H1 (cell line): ENCODE measurements at regions not wholly inside any gene's neighbourhood (a gene's known extent, or its start where the extent isn't known, plus 50 kb on each side); places are given as distances from the start of the nearest gene placed in this dataset.

Source experiments
- CTCF ChIA-PET: fragments of 300-600 bp; sonication (Branson Sonifier 250); formaldehyde crosslinking; loops from one replicate; lab custom pipeline; 2021; ENCODE audit not compliant: partially characterized antibody; lab: Charles Lee
- POLR2A ChIA-PET: fragments of 300-600 bp; sonication (Branson Sonifier 250); formaldehyde crosslinking; loops from one replicate; lab custom pipeline; 2021; ENCODE audit warnings: inconsistent platforms; ENCODE audit not compliant: partially characterized antibody; lab: Charles Lee
- DNase-seq, 2 experiments: peaks; one replicate each; pipeline versions ENCODE4 v3.0.0 to v3.0.0-alpha.2; 2010 to 2022; ENCODE audit warnings: low spot score in 2 of 2, low read depth in 1 of 2, mixed read lengths in 1 of 2
- FAIRE-seq: peaks from 2 replicates; lab custom pipeline; 2011; peaks lifted over from hg19 to GRCh38; lab: Jason Lieb, UNC
- H2AFZ ChIP-seq: 2 replicates; pipeline ENCODE4 v1.8.1; 2012; ENCODE audit warnings: low read length, inconsistent platforms
- H2AK5ac ChIP-seq: 2 replicates; pipeline ENCODE4 v1.6.1; 2013; ENCODE audit warnings: low read depth, low read length
- H2BK120ac ChIP-seq: replicated peaks from 2 replicates; pipeline ENCODE3; 2013; ENCODE audit warnings: low read depth, low read length, inconsistent platforms
- H2BK12ac ChIP-seq: 2 replicates; pipeline ENCODE4 v1.6.1; 2013; ENCODE audit warnings: low read depth, low read length
- H2BK15ac ChIP-seq: 2 replicates; pipeline ENCODE4 v1.6.1; 2013; ENCODE audit warnings: low read length
- H2BK20ac ChIP-seq: 2 replicates; pipeline ENCODE4 v1.6.1; 2013; ENCODE audit warnings: low read length
- H2BK5ac ChIP-seq: 2 replicates; pipeline ENCODE4 v1.6.1; 2013; ENCODE audit warnings: low read depth, low read length
- H3K14ac ChIP-seq: 2 replicates; pipeline ENCODE4 v1.6.1; 2013; ENCODE audit warnings: inconsistent platforms; ENCODE audit not compliant: insufficient read length
- H3K18ac ChIP-seq: 2 replicates; pipeline ENCODE4 v1.6.1; 2013; ENCODE audit warnings: low read length; ENCODE audit errors: extremely low read depth
- H3K23ac ChIP-seq: 2 replicates; pipeline ENCODE4 v1.6.1; 2013; ENCODE audit warnings: inconsistent platforms; ENCODE audit not compliant: insufficient read length
- H3K23me2 ChIP-seq: 2 replicates; pipeline ENCODE4 v1.6.1; 2013; ENCODE audit warnings: low read depth, low read length
- H3K27ac ChIP-seq: 2 replicates; pipeline ENCODE4 v1.6.1; 2011; ENCODE audit warnings: low read depth, low read length, inconsistent platforms
- H3K27me3 ChIP-seq, 4 experiments: replicated peaks in 1 of 4; 1 replicate in 1 of 4; 2 replicates in 3 of 4; pipeline versions ENCODE4 v1.6.1 to v1.8.1; 2011 to 2013; ENCODE audit warnings: low read length in 3 of 4, mild to moderate bottlenecking in 3 of 4, inconsistent platforms in 2 of 4, mixed read lengths in 2 of 4, moderate library complexity in 1 of 4; ENCODE audit not compliant: control insufficient read depth in 3 of 4, insufficient read depth in 3 of 4; ENCODE audit errors: extremely low read depth in 1 of 4
- H3K36me3 ChIP-seq, 4 experiments: 2 replicates each; pipeline versions ENCODE4 v1.6.1 to v1.8.1; 2011 to 2013; ENCODE audit warnings: mild to moderate bottlenecking in 4 of 4, low read length in 3 of 4, moderate library complexity in 2 of 4, control low read depth in 1 of 4, inconsistent platforms in 1 of 4; ENCODE audit not compliant: insufficient read depth in 4 of 4, control insufficient read depth in 2 of 4
- H3K4ac ChIP-seq: replicated peaks from 2 replicates; pipeline ENCODE3; 2013; ENCODE audit warnings: low read length, low read depth, mixed read lengths, inconsistent platforms; ENCODE audit not compliant: insufficient read length
- H3K4me1 ChIP-seq, 4 experiments: replicated peaks in 1 of 4; 1 replicate in 1 of 4; 2 replicates in 3 of 4; pipeline versions ENCODE4 v1.6.1 to v1.8.1; 2011 to 2013; ENCODE audit warnings: low read length in 3 of 4, inconsistent platforms in 2 of 4, mixed read lengths in 1 of 4; ENCODE audit not compliant: insufficient read depth in 4 of 4, control insufficient read depth in 3 of 4
- H3K4me2 ChIP-seq, 2 experiments: 2 replicates each; pipeline versions ENCODE4 v1.6.1 to v1.8.1; 2011 to 2013; ENCODE audit warnings: low read depth in 2 of 2, low read length in 2 of 2, control low read depth in 1 of 2, inconsistent platforms in 1 of 2, mild to moderate bottlenecking in 1 of 2; ENCODE audit not compliant: insufficient read depth in 1 of 2
- H3K4me3 ChIP-seq, 4 experiments: fragments of 200-600, 300-600 bp in 1 of 4; sonication (generic), shearing (Covaris generic), sonication (Bioruptor Twin) in 1 of 4; 2 replicates each; pipeline versions ENCODE4 v1.5.1 to v1.8.1; 2011 to 2016; ENCODE audit warnings: low read length in 4 of 4, low read depth in 3 of 4, control low read depth in 2 of 4, inconsistent platforms in 2 of 4, mild to moderate bottlenecking in 2 of 4, mixed read lengths in 1 of 4, moderate library complexity in 1 of 4; ENCODE audit not compliant: insufficient read depth in 2 of 4; ENCODE audit errors: extremely low read depth in 1 of 4
- H3K56ac ChIP-seq: replicated peaks from 2 replicates; pipeline ENCODE3; 2013; ENCODE audit warnings: low read depth, mild to moderate bottlenecking, mixed read lengths, low read length, inconsistent platforms; ENCODE audit not compliant: insufficient read length
- H3K79me1 ChIP-seq: 2 replicates; pipeline ENCODE4 v1.6.1; 2013; ENCODE audit warnings: low read depth, low read length, control low read depth
- H3K79me2 ChIP-seq, 2 experiments: 2 replicates each; pipeline versions ENCODE4 v1.6.1 to v1.8.1; 2012 to 2013; ENCODE audit warnings: low read length in 2 of 2, mild to moderate bottlenecking in 2 of 2, inconsistent platforms in 1 of 2; ENCODE audit not compliant: insufficient read depth in 2 of 2, control insufficient read depth in 1 of 2
- H3K9ac ChIP-seq, 4 experiments: replicated peaks in 1 of 4; 1 replicate in 1 of 4; 2 replicates in 3 of 4; pipeline versions ENCODE4 v1.6.1 to v1.8.1; 2011 to 2013; ENCODE audit warnings: low read depth in 3 of 4, low read length in 3 of 4, control low read depth in 2 of 4, mild to moderate bottlenecking in 2 of 4, moderate library complexity in 2 of 4, inconsistent platforms in 1 of 4; ENCODE audit errors: extremely low read depth in 1 of 4
- H3K9me3 ChIP-seq, 2 experiments: 2 replicates each; pipeline versions ENCODE4 v1.6.1 to v1.8.1; 2012 to 2013; ENCODE audit warnings: mild to moderate bottlenecking in 2 of 2, moderate library complexity in 2 of 2, control low read depth in 1 of 2, inconsistent platforms in 1 of 2, low read depth in 1 of 2, low read length in 1 of 2, mixed read lengths in 1 of 2; ENCODE audit not compliant: insufficient read depth in 2 of 2
- H4K20me1 ChIP-seq, 2 experiments: replicated peaks in 1 of 2; 2 replicates each; pipeline versions ENCODE3 to v1.8.1; 2011 to 2013; ENCODE audit warnings: inconsistent platforms in 2 of 2, low read length in 2 of 2, mild to moderate bottlenecking in 1 of 2; ENCODE audit not compliant: insufficient read depth in 2 of 2, control insufficient read depth in 1 of 2
- H4K5ac ChIP-seq: 2 replicates; pipeline ENCODE4 v1.6.1; 2013; ENCODE audit warnings: low read length, low read depth, mixed read lengths, inconsistent platforms; ENCODE audit not compliant: insufficient read length
- H4K8ac ChIP-seq: 2 replicates; pipeline ENCODE4 v1.8.0; 2013; ENCODE audit warnings: mild to moderate bottlenecking, moderate library complexity, low read length, inconsistent platforms; ENCODE audit not compliant: insufficient read depth; ENCODE audit errors: extremely low read depth
- H4K91ac ChIP-seq: replicated peaks from 2 replicates; pipeline ENCODE3; 2013; ENCODE audit warnings: low read length, mixed read lengths, inconsistent platforms; ENCODE audit not compliant: insufficient read length
- CBX8 ChIP-seq: fragments of 300-800, 300-1000 bp; sonication (generic); IDR thresholded peaks from 2 replicates; pipeline ENCODE4 v1.7.1; 2016; ENCODE audit warnings: low read depth, low read length, borderline replicate concordance
- FOSL1 ChIP-seq: IDR thresholded peaks from 2 replicates; pipeline ENCODE4 v1.6.1; 2011; ENCODE audit warnings: mild to moderate bottlenecking, low read depth, low read length, moderate library complexity; ENCODE audit not compliant: insufficient read depth
- GTF2F1 ChIP-seq: IDR thresholded peaks from 2 replicates; pipeline ENCODE4 v1.6.1; 2012; ENCODE audit warnings: low read depth, low read length, improper control_type of control experiment, borderline replicate concordance
- JUN ChIP-seq: IDR thresholded peaks from 2 replicates; pipeline ENCODE4 v1.6.1; 2011; ENCODE audit warnings: low read depth, mild to moderate bottlenecking, improper control_type of control experiment, low read length
- KDM4A ChIP-seq: IDR thresholded peaks from one replicate; pipeline ENCODE4 v1.7.1; 2012; ENCODE audit warnings: low read depth, mild to moderate bottlenecking, moderate library complexity, low read length, inconsistent platforms; ENCODE audit not compliant: severe bottlenecking
- NANOG ChIP-seq: IDR thresholded peaks from 2 replicates; pipeline ENCODE4 v1.6.1; 2011; ENCODE audit warnings: low read length, low read depth, mild to moderate bottlenecking, inconsistent platforms; ENCODE audit not compliant: insufficient read depth, poor library complexity, severe bottlenecking
- POLR2A ChIP-seq, 2 experiments: IDR thresholded peaks; 1 replicate in 1 of 2; 2 replicates in 1 of 2; pipeline ENCODE4 v1.6.1; 2011; ENCODE audit warnings: low read depth in 2 of 2, low read length in 2 of 2, mild to moderate bottlenecking in 2 of 2; ENCODE audit errors: control extremely low read depth in 1 of 2
- RNF2 ChIP-seq: fragments of 200-900, 300-1000 bp; sonication (generic); IDR thresholded peaks from 2 replicates; pipeline ENCODE4 v1.7.1; 2016; ENCODE audit warnings: borderline replicate concordance, low read depth, mild to moderate bottlenecking, antibody characterized with exemption, low read length; ENCODE audit not compliant: poor library complexity, severe bottlenecking; ENCODE audit errors: missing control alignments
- SAP30 ChIP-seq: fragments of 300-600 bp; sonication (generic); IDR thresholded peaks from 2 replicates; pipeline ENCODE4 v1.7.1; 2012; ENCODE audit warnings: low read length, moderate library complexity, mild to moderate bottlenecking, inconsistent platforms; ENCODE audit not compliant: insufficient read depth, insufficient replicate concordance
- SIRT6 ChIP-seq: IDR thresholded peaks from one replicate; pipeline ENCODE4 v1.7.1; 2012; ENCODE audit warnings: low read length, inconsistent platforms
- TAF7 ChIP-seq: optimal IDR thresholded peaks from 2 replicates; pipeline ENCODE3; 2011; ENCODE audit warnings: low read depth, mild to moderate bottlenecking, inconsistent platforms, low read length, moderate library complexity, borderline replicate concordance
- TCF12 ChIP-seq: IDR thresholded peaks from 2 replicates; pipeline ENCODE4 v1.6.1; 2011; ENCODE audit warnings: low read depth, mild to moderate bottlenecking, low read length
- WGBS, 2 experiments: shearing (Covaris generic) in 1 of 2; methylation state at CpG; one replicate each; pipeline versions ENCODE4 v1.1.6 to v1.1.7; 2013 to 2015; ENCODE audit warnings: low lambda C conversion rate in 2 of 2, mixed read lengths in 2 of 2, inconsistent platforms in 1 of 2, low coverage in 1 of 2, missing lambda C conversion rate in 1 of 2; ENCODE audit not compliant: insufficient replicate concordance in 2 of 2, insufficient coverage in 1 of 2, insufficient read length in 1 of 2; ENCODE audit errors: extremely low coverage in 1 of 2, missing lambda C conversion rate in 1 of 2; 5-methylcytosine and 5-hydroxymethylcytosine counted together

- FAIRE-seq (no peak), DNase-seq (no peak)
- Histone ChIP-seq H3K27me3 (no peaks in the 10 kb centered on the region), H3K14ac (no peak overlapping the region), H3K79me1 (no peaks in the 10 kb centered on the region), H3K4me3 (no peak overlapping the region), H3K56ac (no peak overlapping the region), H2AK5ac (no peak overlapping the region), H3K9me3 (no peaks in the 10 kb centered on the region), H3K36me3 (no peaks in the 10 kb centered on the region), H4K91ac (no peak overlapping the region), H3K4me2 (no peak overlapping the region), H3K18ac (no peak overlapping the region), H2BK20ac (no peak overlapping the region), H3K27ac (no peak overlapping the region), H3K23me2 (no peaks in the 10 kb centered on the region), H4K20me1 (no peaks in the 10 kb centered on the region), H2BK5ac (no peak overlapping the region), H3K79me2 (no peaks in the 10 kb centered on the region), H2BK12ac (no peak overlapping the region), H4K5ac (no peak overlapping the region), H2AFZ (no peak overlapping the region), H3K4me1 (peaks cover 0 to 10% (median under 1%) of the 10 kb centered on the region in 4 experiments; a peak in 1 of 7 replicates), H3K4ac (no peak overlapping the region), H3K9ac (no peak overlapping the region), H4K8ac (no peak overlapping the region), H2BK15ac (no peak overlapping the region), H2BK120ac (no peak overlapping the region), H3K23ac (no peak overlapping the region)
- CTCF ChIA-PET = interaction anchor here (0.6 to 1.4 kb wide), 5 partner anchors 17 to 412 kb away, joined by 3 to 4 read pairs (median 3); no protein-coding TSS in a partner anchor
- POLR2A ChIA-PET = interaction anchor here (0.6 to 0.7 kb wide), 2 partner anchors 68 to 124 kb away, joined by 3 to 4 read pairs; no protein-coding TSS in a partner anchor
- 96% methylated on average over 2 of the region's 2 CpGs; no CpG with 5 or more reads in 1 of the 2 experiments for WGBS, 2 experiments
- no peak for TF ChIP-seq POLR2A (IDR thresholded peaks at IDR 0.05; ENCODE audit: control extremely low read depth in 1 of 2, low read depth in 2 of 2, low read length in 2 of 2)
- TF ChIP-seq KDM4A = no peak
- no peak for TF ChIP-seq CBX8
- no peak for TF ChIP-seq JUN
- TF ChIP-seq SAP30 = no peak
- no peak for TF ChIP-seq TAF7
- TF ChIP-seq FOSL1 = no peak
- no peak for TF ChIP-seq RNF2
- no peak for TF ChIP-seq TCF12
- no peak for TF ChIP-seq NANOG
- no peak for TF ChIP-seq GTF2F1
- TF ChIP-seq SIRT6 = no peak
These were observed 66.3 kb upstream of the PPP2R5A start for GRCh38 chr1:212218911-212219310.
